Stomach smooth muscle (tissue), 2 donors: ENCODE measurements at regions not wholly inside any gene's neighbourhood (a gene's known extent, or its start where the extent isn't known, plus 50 kb on each side); places are given as distances from the start of the nearest gene placed in this dataset.
"Not testable (repeated sequence)": the region's sequence is repeated elsewhere in the genome, so short reads cannot be mapped to it uniquely, and the experiment has no call there.

Source experiments
- H3K27ac ChIP-seq: one replicate; pipeline ENCODE4 v1.7.0; 2013; ENCODE audit warnings: mild to moderate bottlenecking, low read length, inconsistent platforms
- H3K27me3 ChIP-seq, 2 donors: one replicate each; pipeline ENCODE4 v1.7.0; 2013; ENCODE audit warnings: low read length in 2 of 2; ENCODE audit not compliant: insufficient read depth in 2 of 2, control insufficient read depth in 1 of 2
- H3K36me3 ChIP-seq, 2 donors: one replicate each; pipeline ENCODE4 v1.7.0; 2013; ENCODE audit warnings: low read length in 2 of 2; ENCODE audit not compliant: control insufficient read depth in 2 of 2, insufficient read depth in 2 of 2
- H3K4me1 ChIP-seq: one replicate; pipeline ENCODE4 v1.7.0; 2013; ENCODE audit warnings: low read length; ENCODE audit not compliant: control insufficient read depth, insufficient read depth
- H3K4me3 ChIP-seq, 2 donors: one replicate each; pipeline ENCODE4 v1.7.0; 2013; ENCODE audit warnings: low read length in 2 of 2
- H3K9ac ChIP-seq, 2 donors: one replicate each; pipeline ENCODE4 v1.7.0; 2013; ENCODE audit warnings: low read length in 2 of 2, mild to moderate bottlenecking in 1 of 2
- H3K9me3 ChIP-seq, 2 donors: one replicate each; pipeline ENCODE4 v1.7.0; 2013; ENCODE audit warnings: low read length in 2 of 2; ENCODE audit not compliant: control insufficient read depth in 2 of 2
- donor health status: healthy.
- donor health status: Pancreatic carcinoma.

DNA sequence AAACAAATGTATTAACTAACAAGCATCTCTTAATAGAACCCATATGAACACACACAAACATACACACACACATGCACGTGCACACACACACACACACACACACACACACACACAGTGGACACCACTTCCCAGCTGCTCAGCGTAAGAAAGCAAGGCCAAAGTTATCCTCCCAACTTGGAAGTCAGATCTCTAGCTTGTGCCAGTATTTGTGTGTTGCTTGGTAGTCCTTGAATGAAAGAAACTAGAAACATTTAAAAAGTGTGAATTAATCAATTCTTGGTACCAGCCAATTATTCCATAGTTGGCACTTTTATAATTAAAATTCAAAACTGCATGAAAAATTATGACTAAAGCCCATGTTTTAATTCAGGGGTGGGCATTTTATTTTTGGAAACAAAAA lies 178.1 kb downstream of the TMEM161B start:
- H3K36me3 ChIP-seq: no peaks in the 10 kb centered on the region
- H3K27ac ChIP-seq: no peak overlapping the region
- H3K27me3 ChIP-seq: peaks cover 0 to 3% of the 10 kb centered on the region in 2 donors
- no peaks in the 10 kb centered on the region for H3K4me1 ChIP-seq
- H3K9me3 ChIP-seq: no peaks in the 10 kb centered on the region
- no peak overlapping the region for H3K4me3 ChIP-seq
- no peak overlapping the region for H3K9ac ChIP-seq

DNA sequence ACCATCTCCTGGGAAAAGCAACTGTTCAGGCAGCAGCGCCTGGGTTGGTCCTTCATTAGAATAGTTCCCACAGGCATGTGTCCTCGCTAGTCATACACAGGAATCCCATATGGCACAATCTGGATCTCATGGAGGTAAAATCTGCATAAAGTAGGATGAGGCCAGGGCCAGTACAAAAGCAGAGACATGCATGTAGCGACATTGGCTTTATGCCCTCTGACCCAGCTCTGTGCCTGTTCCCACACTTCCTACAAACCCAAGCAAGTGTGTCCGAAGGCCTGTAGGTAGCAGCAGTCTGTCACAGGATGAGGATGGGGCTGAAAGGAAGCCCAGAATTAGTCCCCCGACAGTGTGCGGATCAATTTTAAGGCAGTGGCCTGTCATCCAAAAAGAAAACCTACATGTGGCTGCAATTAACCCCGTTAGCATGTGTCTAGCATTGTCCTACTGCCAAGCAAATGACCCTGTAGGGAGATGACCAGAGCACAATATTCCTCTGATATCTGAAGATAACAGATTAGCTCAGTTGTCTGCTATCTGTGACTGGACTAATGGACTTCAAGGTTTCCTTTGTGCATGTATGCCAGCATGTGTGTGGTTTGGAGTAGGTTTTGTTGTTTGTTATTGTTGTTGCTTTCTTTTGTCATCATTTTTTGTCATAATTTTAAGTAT lies 178.8 kb downstream of the TMEM161B start:
- no peaks in the 10 kb centered on the region for H3K36me3 ChIP-seq
- H3K4me3 ChIP-seq: no peak overlapping the region
- no peaks in the 10 kb centered on the region for H3K4me1 ChIP-seq
- H3K9ac ChIP-seq: no peak overlapping the region
- no peaks in the 10 kb centered on the region for H3K9me3 ChIP-seq
- no peak overlapping the region for H3K27ac ChIP-seq
- peaks cover 0 to 3% of the 10 kb centered on the region in 2 donors for H3K27me3 ChIP-seq

DNA sequence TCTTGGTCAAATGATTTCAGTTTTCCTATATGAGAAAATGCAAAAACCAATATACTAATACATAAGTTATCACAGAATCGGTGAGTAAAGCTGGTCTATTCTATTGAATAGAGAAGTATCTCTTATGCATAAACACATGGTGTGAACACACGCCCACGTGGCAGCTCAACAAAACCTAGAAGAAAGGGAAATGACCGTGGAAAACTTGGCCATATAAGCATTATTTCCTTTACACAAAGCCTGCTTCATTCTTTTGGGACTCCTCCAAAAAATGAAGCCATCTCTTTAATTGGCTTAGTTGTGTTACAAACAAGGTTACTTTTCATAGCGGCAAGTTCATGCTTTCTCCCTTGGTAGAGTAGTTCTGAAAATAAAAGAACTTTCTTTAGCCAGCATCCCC lies 183.2 kb downstream of the TMEM161B start:
- Histone ChIP-seq H3K27ac (no peak overlapping the region), H3K9ac (no peak overlapping the region), H3K4me1 (no peaks in the 10 kb centered on the region), H3K36me3 (no peaks in the 10 kb centered on the region), H3K9me3 (no peaks in the 10 kb centered on the region), H3K4me3 (no peak overlapping the region), H3K27me3 (peaks cover 0 to 3% of the 10 kb centered on the region in 2 donors)

DNA sequence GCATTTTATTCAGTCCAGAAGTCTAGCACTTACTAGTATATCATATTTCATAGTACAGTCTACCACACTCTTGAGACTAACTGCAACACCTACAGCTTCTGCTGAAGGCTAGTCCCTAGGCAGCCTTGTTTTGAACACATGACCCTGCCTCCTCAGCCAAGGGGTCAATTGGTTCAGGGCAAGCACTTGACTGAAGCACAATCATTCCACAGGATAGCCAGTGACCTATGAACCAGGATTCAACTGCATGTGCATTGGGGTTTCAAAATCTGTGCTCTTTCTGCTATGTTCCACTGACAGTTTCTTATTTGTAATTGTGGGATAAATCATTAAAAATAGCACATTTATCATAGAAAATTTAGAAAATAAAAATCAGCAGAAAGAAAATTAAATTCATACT lies 186.8 kb downstream of the TMEM161B start:
- Histone ChIP-seq H3K4me3 (no peak overlapping the region), H3K27me3 (peaks cover 0 to under 1% of the 10 kb centered on the region in 2 donors), H3K9me3 (peaks cover 0 to 2% of the 10 kb centered on the region in 2 donors), H3K9ac (no peak overlapping the region), H3K27ac (no peak overlapping the region), H3K4me1 (no peaks in the 10 kb centered on the region), H3K36me3 (no peaks in the 10 kb centered on the region)

DNA sequence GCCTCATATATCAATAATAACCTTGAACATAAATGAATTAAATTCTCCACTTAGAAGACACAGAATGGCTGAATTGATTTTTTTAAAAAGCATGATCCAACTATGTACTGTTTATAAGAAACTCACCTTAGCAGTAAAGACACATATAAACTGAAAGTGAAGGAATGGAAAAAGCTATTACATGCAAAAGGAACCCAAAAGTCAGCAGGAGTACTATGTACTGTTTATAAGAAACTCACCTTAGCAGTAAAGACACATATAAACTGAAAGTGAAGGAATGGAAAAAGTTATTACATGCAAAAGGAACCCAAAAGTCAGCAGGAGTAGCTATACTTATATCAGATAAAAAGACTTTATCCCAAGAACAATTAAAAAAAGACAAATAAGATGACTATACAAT lies 204.8 kb downstream of the TMEM161B start:
- no peaks in the 10 kb centered on the region for H3K27me3 ChIP-seq
- no peak overlapping the region for H3K27ac ChIP-seq
- H3K9me3 ChIP-seq: peaks cover 0 to 6% of the 10 kb centered on the region in 2 donors
- no peak overlapping the region for H3K4me3 ChIP-seq
- no peak overlapping the region for H3K9ac ChIP-seq
- H3K36me3 ChIP-seq: no peaks in the 10 kb centered on the region
- no peaks in the 10 kb centered on the region for H3K4me1 ChIP-seq

DNA sequence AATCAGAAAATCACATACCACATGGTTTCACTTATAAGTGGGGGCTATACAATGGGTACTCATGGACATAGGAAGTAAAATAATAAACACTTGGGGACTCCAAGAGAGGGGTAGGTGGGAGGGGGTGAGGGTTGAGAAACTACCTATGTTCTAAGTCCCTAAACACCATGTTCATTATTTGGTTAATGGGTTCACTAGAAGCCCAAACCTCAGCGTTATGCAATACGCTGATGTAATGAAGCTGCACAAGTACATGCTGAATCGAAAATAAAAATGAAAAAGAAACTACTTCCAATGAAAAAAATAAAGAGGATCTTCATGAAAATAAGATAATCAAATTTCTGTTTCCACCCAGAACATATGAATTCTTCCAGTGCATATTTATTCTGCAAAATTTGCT lies 208.5 kb downstream of the TMEM161B start:
- H3K27me3 ChIP-seq: no peaks in the 10 kb centered on the region
- no peaks in the 10 kb centered on the region for H3K36me3 ChIP-seq
- H3K27ac ChIP-seq: no peak overlapping the region
- H3K4me1 ChIP-seq: no peaks in the 10 kb centered on the region
- peaks cover 0 to 6% of the 10 kb centered on the region in 2 donors for H3K9me3 ChIP-seq
- H3K4me3 ChIP-seq: no peak overlapping the region
- no peak overlapping the region for H3K9ac ChIP-seq

DNA sequence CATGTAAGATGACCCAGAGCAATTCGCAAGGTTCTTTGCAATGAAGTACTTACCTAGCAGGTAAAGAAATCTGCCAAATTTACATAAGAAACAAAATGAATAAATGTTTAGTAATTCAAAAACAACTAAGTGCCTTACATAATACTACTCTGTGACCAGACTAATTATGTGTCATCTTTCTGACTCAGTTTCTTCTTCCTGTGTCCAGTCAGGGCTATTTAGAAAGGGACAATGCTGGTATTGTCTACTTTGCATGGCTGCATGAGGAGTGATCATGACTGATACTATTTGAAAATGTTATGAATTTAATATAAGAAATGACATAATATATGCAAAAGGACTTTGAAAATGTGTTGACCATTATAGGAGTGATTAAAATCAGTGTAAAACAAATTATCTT lies 210.0 kb downstream of the TMEM161B start:
- H3K4me1 ChIP-seq: no peaks in the 10 kb centered on the region
- H3K27me3 ChIP-seq: no peaks in the 10 kb centered on the region
- H3K9me3 ChIP-seq: peaks cover 0 to 6% of the 10 kb centered on the region in 2 donors
- no peaks in the 10 kb centered on the region for H3K36me3 ChIP-seq
- H3K9ac ChIP-seq: no peak overlapping the region
- H3K4me3 ChIP-seq: no peak overlapping the region
- no peak overlapping the region for H3K27ac ChIP-seq

DNA sequence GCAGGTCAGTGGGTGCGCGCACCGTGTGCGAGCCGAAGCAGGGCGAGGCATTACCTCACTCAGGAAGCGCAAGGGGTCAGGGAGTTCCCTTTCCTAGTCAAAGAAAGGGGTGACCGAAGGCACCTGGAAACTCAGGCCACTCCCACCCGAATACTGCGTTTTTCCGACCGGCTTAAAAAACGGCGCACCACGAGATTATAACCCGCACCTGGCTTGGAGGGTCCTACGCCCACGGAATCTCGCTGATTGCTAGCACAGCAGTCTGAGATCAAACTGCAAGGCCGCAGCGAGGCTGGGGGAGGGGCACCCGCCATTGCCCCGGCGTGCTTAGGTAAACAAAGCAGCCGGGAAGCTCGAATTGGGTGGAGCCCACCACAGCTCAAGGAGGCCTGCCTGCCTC lies 216.2 kb downstream of the TMEM161B start:
- not testable (repeated sequence) for H3K4me3 ChIP-seq, H3K9ac ChIP-seq, H3K9me3 ChIP-seq, H3K4me1 ChIP-seq, H3K27me3 ChIP-seq, H3K36me3 ChIP-seq, H3K27ac ChIP-seq

DNA sequence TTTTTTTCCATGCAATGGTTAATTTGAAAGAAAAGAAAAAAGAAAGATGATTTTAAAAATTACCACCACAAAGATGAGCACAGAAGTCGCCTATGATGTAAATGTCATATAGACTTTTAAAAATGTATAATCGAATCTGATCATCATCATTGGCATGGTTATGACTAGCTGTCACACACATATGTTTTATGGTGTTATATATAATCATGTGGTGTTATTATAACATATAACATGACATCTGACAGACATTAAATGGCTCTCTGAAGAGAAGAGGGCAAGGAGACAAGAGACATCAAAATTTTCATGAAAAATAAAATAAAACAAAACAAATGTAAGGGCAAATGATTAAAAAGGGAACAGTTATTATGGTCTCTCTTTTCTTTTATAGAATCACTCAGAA lies 217.5 kb downstream of the TMEM161B start:
- no peaks in the 10 kb centered on the region for H3K4me1 ChIP-seq
- no peaks in the 10 kb centered on the region for H3K27me3 ChIP-seq
- no peaks in the 10 kb centered on the region for H3K36me3 ChIP-seq
- H3K9me3 ChIP-seq: no peaks in the 10 kb centered on the region
- no peak overlapping the region for H3K9ac ChIP-seq
- H3K27ac ChIP-seq: no peak overlapping the region
- H3K4me3 ChIP-seq: no peak overlapping the region

DNA sequence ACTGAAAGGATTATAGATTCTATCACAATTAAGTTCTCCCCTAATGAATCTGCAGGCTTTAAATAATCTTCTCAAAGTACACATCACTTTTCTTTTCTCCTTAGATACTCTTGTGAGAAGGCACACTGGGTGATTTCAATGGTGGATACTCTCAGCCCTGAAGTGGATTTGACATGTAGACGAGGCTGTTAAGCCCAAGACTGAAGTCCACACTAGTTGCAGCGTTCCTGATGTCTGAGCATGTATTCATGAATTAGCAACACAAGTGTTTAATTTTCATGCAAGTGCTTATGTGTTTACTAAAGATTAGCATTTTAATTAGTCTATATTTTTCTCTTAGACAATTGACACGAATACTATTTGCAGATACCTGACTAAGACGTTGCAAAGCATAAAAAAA lies 218.9 kb downstream of the TMEM161B start:
- H3K9me3 ChIP-seq: no peaks in the 10 kb centered on the region
- no peaks in the 10 kb centered on the region for H3K36me3 ChIP-seq
- H3K27ac ChIP-seq: no peak overlapping the region
- H3K4me3 ChIP-seq: no peak overlapping the region
- H3K27me3 ChIP-seq: no peaks in the 10 kb centered on the region
- H3K4me1 ChIP-seq: no peaks in the 10 kb centered on the region
- no peak overlapping the region for H3K9ac ChIP-seq

DNA sequence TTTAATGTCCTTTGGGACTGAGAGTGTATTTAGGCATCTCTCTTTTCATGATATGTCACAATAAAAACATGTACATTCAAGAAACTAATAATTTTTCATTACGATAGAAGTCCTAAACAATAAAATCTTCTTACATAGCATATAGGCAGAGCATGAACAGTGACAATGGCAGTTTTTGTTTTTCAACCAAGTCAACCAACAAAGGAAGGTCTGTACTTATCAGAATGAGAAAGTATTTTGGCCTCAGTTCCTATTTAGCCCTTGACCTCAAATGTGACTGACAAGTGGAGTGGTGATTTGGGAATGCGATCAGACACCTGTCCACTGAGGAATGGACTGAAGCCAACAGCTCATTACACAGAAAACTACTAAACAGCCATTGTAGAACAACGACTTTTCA lies 219.5 kb downstream of the TMEM161B start:
- no peak overlapping the region for H3K4me3 ChIP-seq
- H3K9me3 ChIP-seq: no peaks in the 10 kb centered on the region
- H3K36me3 ChIP-seq: no peaks in the 10 kb centered on the region
- no peaks in the 10 kb centered on the region for H3K4me1 ChIP-seq
- no peak overlapping the region for H3K27ac ChIP-seq
- H3K27me3 ChIP-seq: no peaks in the 10 kb centered on the region
- H3K9ac ChIP-seq: no peak overlapping the region
